ENCODE measurements at regions not wholly inside any gene's neighbourhood (a gene's known extent, or its start where the extent isn't known, plus 50 kb on each side); places are given as distances from the start of the nearest gene placed in this dataset.

DNA sequence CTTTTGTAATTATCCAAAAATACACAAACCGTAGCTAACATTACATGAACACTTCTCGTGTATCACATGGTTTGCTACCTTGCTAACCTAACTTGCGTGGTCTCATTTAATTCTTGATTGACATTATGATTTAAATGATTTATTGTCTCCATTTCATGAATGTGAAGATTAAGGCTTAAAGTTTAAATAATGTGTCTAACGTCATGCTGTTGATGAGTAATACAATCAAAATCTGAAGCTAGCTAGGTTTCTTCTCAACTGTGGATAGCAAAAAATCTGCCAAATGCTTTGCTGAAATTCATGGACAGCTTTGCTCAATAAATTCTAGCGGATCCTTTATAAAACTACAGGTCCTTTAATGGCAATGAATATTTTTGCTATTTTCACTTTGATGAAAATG is 274.1 kb upstream of the MC4R start:
- TF ChIP-seq EP300 (IDR thresholded peaks at IDR 0.05; ENCODE audit: borderline replicate concordance in 1 of 2, low read depth in 2 of 2, low read length in 2 of 2): no peak
- TF ChIP-seq, protein P1, sequence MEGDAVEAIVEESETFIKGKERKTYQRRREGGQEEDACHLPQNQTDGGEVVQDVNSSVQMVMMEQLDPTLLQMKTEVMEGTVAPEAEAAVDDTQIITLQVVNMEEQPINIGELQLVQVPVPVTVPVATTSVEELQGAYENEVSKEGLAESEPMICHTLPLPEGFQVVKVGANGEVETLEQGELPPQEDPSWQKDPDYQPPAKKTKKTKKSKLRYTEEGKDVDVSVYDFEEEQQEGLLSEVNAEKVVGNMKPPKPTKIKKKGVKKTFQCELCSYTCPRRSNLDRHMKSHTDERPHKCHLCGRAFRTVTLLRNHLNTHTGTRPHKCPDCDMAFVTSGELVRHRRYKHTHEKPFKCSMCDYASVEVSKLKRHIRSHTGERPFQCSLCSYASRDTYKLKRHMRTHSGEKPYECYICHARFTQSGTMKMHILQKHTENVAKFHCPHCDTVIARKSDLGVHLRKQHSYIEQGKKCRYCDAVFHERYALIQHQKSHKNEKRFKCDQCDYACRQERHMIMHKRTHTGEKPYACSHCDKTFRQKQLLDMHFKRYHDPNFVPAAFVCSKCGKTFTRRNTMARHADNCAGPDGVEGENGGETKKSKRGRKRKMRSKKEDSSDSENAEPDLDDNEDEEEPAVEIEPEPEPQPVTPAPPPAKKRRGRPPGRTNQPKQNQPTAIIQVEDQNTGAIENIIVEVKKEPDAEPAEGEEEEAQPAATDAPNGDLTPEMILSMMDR (IDR thresholded peaks at IDR 0.05; ENCODE audit: control extremely low read depth in 1 of 3, insufficient read depth in 1 of 3, low read depth in 1 of 3, low read length in 3 of 3): no peak
- no peak for TF ChIP-seq SP1 (IDR thresholded peaks at IDR 0.05; ENCODE audit: low read depth, low read length)
- TF ChIP-seq POLR2A (IDR thresholded peaks at IDR 0.05; ENCODE audit: control extremely low read depth in 1 of 2, low read depth in 2 of 2, low read length in 2 of 2): no peak
- TF ChIP-seq RBBP5 (IDR thresholded peaks at IDR 0.05; ENCODE audit: borderline replicate concordance, low read depth, low read length): no peak
- no peak for TF ChIP-seq RFX5 (IDR thresholded peaks at IDR 0.05; ENCODE audit: borderline replicate concordance, low read depth, low read length)
- no peak for TF ChIP-seq EZH2 (IDR thresholded peaks at IDR 0.05; ENCODE audit: low read depth, low read length, severe bottlenecking)
- no peak for TF ChIP-seq EGR1 (IDR thresholded peaks at IDR 0.05; ENCODE audit: borderline replicate concordance, low read depth, low read length)
- no peak for TF ChIP-seq PHF8 (conservative IDR thresholded peaks at IDR 0.05; ENCODE audit: low read depth, low read length)
- TF ChIP-seq NRF1 (IDR thresholded peaks at IDR 0.05; ENCODE audit: low read depth, low read length): no peak

Measured in H1 (cell line).